Upper lobe of left lung (tissue), 4 donors: ENCODE measurements at regions not wholly inside any gene's neighbourhood (a gene's known extent, or its start where the extent isn't known, plus 50 kb on each side); places are given as distances from the start of the nearest gene placed in this dataset.

Experiments used
- CTCF ChIP-seq, 6 experiments: fragments of 450-650 bp in 4 of 6; fragments of 200-600 bp in 2 of 6; sonication (generic) in 2 of 6; IDR thresholded peaks; one replicate each; pipeline ENCODE4 v1.5.1; 2016 to 2019; ENCODE audit warnings: antibody characterized with exemption in 6 of 6
- POLR2A ChIP-seq, 4 donors: fragments of 450-650 bp; IDR thresholded peaks; one replicate each; pipeline ENCODE4 v1.5.1; 2016 to 2017; ENCODE audit warnings: antibody characterized with exemption in 4 of 4, mild to moderate bottlenecking in 2 of 4
- POLR2AphosphoS5 ChIP-seq, 2 donors: sonication (generic); formaldehyde crosslinking; IDR thresholded peaks; one replicate each; pipeline ENCODE4 v1.5.1; 2017; ENCODE audit warnings: antibody characterized with exemption in 2 of 2

- no peak for TF ChIP-seq POLR2A (IDR thresholded peaks at IDR 0.05)
- no peak for TF ChIP-seq CTCF (IDR thresholded peaks at IDR 0.05)
- no peak for TF ChIP-seq POLR2AphosphoS5 (IDR thresholded peaks at IDR 0.05)
Measured at GRCh38 chr15:91517491-91518200, 335.9 kb upstream of the SLCO3A1 start.
